GM21723 (cell line): ENCODE measurements at regions not wholly inside any gene's neighbourhood (a gene's known extent, or its start where the extent isn't known, plus 50 kb on each side); places are given as distances from the start of the nearest gene placed in this dataset.

Source experiments
- ATAC-seq: cut with Tn5 transposase; IDR thresholded peaks from one replicate; pipeline ENCODE4 v1.9.1; 2021; ENCODE audit warnings: mild to moderate bottlenecking, moderate library complexity; ENCODE audit not compliant: unreplicated experiment

DNA sequence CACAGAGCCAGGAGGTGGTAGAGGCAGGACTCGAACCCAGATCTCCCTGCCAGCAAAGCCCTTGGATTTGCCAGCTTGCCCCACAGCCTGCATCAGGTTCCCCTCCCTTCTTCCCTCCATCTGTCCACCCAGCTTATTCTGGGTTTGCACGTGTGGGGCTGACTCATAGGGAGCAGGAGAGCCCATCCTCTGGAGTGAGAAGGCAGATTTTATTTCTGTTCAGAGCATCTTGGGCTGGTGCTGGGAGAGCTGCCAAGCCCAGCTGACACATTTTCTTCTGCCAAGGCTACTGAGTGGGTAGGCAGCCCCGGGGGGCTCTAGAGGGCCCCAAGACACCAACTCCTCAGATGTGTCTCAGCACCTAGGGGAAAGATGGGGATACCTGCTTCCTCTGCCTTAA is 106.3 kb upstream of the CRHR1 start:
- no peak for ATAC-seq

DNA sequence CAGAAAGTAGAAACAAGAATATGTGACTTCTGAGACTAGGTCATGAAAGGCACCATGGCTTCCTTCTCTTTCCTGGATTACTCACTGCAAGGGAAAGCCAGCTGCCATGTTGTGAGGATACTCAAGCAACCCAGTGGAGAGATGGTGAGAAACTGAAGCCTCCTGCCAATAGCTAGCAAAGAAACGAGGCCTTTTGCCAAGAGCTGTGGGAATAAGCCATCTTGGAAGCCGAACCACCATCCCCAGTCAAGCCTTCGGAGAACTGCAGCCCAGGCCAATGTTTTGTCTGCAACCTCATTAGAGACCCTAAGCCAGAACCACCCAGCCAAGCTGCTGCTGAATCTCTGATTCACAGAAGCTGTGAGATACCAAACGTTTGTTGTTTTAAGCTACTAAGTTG is 104.7 kb upstream of the CRHR1 start:
- no peak for ATAC-seq

DNA sequence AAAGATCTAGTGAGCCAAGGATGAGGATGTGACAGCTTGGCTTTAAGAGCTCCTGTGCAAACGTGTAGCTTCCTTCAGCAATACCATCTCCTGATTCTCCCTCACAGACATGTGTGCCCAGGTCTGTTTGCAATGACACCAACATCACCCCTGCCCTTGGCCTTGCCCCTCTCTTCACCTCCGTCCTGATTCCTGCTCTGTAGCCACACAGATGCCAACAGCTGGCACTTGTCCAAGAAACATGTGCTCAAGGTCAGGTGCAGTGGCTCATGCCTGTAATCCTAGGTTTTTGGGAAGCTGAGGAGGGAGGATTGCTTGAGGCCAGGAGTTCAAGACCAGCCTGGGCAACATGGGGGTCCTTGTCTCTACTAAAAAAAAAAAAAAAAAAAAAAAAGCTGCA is 103.8 kb upstream of the CRHR1 start:
- no peak for ATAC-seq

DNA sequence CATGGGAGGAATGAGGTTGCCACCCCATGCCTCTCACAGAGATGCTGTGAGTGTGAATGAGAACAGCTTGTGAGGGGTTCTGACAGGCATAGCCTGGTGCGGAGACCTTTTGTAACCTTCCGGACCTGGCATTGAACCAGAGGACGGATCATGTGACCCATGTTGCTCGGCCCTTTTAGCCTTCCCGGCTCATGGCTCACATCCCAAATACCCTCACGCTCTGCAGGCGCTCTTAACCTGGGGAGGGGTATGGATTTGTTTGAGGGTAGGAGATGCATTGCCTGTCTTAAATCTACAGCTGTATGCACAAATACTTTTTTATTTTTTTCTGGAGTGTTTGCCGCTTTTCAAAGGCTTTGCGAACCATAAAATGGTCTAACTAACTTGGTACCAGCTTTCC is 102.4 kb upstream of the CRHR1 start:
- no peak for ATAC-seq

DNA sequence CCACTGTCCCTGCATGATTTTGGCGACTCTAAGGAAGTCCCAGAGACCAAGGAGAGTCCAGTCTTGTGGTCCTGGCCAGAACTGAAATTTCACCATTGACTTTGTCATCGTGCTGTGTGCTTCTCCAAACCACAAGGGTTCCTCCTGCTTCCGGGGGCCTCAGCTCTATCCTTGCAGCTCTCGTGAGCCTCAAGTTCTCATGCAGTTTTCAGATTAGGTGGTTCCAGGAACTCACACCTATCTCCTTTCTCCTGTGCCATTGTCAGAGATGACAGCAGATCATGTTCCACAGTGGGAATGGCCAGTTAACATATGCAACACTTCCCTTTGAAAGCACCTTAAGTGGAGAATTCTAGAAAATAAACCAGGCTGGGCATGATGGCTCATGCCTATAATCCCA is 97.9 kb upstream of the CRHR1 start:
- ATAC-seq: no peak

DNA sequence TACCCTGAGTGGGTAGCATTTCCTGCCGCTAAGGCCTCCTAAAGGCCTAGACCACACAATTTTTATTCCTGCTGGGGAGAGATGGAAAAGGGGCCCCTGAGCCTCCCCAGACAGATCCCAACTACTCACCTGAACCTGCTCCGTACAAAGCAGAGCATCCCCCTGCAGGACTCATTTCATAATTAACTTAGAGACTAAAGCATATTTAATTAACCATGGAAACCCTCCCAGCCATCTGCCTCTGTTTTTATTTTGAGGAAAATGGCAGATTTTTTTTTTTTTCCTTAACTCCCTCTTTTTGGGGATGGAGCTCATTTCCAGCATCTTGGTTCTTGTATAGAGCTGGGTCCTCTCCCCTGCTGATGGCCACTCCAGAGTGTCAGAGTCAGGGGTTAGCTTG is 96.5 kb upstream of the CRHR1 start:
- no peak for ATAC-seq

DNA sequence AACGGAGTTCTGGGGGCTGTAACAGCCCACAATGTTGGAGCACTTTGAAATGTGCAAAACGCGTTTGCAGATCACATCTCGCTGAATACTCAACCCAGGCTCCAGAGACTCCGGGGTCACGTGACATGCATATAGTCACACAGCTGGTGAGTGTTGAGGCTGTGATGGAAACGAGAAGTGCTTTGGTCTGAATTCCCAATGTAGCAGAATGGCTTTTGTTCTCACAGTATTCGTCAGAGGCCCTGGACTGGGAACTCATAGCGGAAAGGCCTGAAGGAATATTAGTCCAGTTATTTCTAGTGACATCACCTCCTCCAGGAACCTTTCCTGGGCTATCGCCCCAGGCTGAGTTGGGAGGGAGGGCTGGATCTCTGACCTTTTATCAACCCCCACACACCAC is 95.8 kb upstream of the CRHR1 start:
- no peak for ATAC-seq

DNA sequence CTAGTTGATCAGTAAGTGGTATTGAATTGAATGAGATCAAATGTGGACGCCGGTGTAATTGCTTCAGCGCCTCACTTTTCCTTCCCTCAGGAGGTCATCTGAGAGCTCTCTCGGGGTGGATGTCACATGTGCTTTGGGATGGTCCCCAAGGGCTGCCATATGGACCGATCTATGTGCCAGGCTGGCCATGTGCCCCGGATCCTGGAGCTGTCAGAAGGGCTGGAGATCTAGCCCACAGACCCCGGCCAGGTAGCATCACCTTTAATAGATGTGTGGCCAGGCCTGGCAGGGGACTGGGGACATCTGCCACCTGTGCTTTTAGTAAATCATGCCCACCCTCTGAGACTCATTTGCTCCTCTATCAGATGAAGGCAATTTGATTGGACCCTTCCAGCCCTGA is 95.3 kb upstream of the CRHR1 start:
- no peak for ATAC-seq

DNA sequence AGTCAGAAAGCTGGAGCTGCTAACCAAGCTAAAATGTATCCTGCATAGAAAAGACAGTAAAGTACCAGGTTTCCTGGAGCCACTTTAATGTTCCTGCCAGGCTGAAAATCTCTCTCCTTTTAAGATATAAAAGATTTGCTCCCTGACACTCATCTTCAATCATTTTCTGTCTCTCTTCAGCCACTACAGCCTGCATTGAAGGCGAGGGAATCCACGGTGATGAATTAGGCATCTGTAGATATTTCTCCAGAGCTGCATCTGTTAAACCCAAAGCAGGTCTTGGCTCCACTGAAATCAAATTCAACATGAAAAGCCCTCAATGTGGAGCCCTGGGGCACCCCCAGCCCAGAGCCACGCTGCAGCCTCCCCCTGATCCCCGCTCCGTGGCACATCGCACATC is 94.7 kb upstream of the CRHR1 start:
- ATAC-seq: no peak

DNA sequence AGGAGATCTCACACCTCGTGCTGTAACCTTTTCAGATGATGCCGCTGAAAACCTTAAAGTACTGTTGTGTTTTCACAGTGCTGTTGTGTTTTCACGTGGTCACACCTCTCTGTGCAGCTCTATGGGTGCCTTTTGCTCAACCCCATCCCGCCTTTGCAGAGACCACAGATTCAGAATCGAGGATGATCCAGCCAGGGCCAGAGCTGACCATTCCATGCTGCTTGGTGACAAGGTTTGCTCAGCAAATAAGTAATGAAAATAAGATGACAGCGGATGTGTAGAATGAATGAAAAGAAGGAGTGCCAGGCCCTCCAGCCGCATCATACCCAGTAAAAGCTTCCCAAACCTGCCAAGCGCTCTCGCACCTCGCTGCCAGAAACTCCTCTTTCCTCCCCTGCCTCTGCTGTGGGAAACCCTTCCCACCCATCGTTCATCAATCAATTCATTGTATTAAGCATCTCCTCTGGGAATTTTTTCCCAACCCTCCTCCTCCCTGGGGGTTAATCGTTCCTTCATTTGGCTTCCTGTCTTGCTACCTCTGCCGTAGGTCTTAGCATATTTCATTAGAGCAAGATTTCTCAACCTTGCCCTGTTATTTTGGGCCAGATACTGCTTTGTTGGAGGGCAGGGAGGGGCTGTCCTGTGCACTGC is 93.4 kb upstream of the CRHR1 start:
- ATAC-seq: no peak

DNA sequence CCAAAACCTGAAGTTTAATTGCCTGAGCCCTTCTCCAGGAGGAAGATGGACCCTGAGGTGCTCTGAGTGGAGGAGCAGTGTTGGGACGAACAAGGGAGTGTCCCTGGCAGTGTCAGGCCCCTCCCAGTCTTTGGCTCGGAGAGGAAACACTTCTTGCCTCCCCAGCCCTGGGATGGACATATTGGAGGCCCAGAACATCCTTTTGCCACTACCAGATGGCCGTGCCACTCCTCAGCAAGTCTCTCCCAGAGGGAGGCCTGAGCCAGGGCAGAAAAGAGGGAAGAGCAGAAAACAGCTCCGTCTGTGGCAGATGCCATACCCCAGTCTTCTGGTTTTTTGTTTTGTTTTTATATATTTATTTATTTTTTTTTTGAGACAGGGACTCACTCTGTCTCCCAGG is 91.5 kb upstream of the CRHR1 start:
- ATAC-seq: no peak

DNA sequence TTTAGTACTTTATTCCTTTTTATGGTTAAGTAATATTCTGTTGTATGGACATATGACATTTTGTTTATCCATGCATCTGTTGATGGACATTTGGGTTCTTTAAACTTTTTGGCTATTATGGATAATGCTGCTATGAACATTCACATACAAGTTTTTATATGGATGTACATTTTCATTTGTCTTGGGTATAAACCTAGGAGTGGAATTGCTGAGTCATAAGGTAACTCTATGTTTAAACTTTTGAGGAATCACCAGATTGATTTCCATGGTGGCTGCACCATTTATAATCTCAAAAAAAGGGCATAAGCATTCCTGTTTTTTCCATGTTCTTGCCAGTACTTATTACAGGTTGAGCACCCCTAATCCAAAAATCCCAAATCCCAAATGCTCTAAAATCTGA is 90.3 kb upstream of the CRHR1 start:
- ATAC-seq: no peak

DNA sequence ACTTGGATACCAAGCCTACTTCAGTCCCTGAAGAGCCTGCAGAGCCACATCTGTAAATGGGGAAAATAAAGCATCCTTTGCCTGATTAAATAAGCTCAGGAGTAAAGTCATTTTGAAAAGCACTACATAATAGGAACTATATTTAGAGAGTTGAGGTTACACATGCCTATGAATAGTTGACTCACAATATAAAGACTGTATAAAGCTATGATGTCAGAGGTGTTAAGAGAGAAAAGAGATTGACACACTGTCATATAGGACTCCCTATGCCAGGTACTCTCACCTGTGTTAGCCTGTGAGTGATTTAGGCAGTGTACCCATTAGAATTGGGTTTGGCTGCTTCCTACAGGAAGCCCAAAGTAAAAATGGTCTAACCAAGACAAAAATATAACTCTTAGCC is 87.7 kb upstream of the CRHR1 start:
- ATAC-seq: no peak

DNA sequence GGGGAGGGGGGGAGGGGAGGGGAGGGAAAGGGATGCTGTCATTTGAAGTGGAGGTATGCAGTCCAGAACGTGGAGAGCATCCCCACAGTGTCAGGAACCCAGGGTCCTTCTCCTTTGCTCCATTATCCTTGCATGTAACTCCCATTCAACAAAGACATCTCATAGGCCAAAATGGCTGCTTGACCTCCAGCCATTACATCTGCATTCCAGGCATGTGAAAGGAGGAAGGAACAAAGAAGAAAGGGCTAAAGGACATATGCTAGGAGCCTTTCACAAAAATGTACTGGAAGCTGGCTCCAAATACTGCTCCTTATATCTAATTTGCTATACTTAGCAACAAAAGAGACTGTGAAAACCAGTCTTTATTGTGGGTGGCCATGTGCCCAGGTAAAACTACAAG is 87.0 kb upstream of the CRHR1 start:
- no peak for ATAC-seq

DNA sequence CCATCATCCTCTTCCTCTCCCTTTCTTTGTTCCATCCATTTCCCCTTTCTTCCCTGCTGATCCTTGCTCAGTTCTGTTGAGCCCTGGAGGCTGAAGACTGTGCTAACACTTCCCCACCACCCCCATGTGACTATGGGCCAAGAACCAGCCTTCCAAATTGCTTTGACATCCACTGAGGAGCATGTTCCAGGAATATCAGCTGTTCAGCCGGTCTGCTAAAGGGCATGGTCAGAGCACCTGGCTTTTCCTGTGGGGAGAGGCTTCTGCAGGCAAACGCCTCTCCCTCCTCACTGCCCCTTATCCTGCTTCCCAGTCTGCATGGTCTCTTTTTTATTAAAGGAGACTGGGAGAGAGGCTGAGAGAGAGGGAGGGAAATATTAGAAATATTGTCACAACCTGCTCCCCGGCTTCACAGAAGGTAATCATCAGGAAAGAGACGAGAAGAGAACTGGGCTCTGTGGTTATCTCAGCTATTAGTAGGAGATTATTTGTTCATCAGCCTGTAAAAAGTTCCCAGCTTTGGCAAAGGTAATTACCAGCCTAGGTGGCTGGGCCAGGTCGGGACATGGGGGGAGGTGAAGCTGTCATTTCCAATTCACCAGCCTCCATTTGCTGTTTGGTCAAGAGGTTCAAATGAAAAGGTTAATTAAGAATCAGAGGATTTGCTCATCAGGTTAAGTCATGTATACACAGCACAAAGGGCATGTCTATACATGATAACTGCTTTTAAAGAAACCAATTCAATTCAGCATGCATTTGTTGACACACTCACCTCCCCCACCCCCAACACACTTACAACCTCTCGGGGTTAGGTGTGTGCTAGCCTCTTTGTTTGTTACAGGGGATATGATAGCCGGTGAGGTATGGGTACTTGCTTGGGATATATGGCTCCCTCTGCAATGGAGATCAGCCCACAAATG is 83.7 kb upstream of the CRHR1 start:
- no peak for ATAC-seq

DNA sequence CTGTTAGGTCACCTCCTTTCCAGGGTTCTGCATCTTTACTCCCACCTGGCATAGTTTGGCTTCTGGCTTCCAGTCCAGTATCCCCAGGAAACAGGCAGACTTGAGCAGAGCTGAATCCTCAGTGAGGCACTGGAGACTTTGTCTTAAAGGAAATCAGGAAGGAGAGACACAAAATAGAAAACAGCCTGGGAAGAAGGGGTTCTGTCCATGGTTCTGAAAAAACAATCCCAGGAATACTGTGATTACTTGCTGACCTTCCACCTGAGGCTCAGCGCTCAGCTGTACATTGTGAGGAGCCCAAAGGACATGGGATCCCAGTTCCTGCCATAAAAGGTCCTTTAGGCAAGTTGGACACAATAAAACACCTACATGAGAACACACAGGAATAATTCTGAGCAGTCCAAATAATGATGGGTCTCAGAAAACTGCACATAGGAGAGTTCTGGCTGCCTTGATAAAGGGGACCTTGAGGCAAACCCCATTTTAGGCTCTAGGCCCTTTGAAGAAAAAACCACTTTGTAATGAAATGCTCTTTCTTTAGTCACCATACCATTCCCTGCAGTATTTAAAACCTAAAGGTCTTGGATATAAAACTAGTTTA is 81.4 kb upstream of the CRHR1 start:
- no peak for ATAC-seq

DNA sequence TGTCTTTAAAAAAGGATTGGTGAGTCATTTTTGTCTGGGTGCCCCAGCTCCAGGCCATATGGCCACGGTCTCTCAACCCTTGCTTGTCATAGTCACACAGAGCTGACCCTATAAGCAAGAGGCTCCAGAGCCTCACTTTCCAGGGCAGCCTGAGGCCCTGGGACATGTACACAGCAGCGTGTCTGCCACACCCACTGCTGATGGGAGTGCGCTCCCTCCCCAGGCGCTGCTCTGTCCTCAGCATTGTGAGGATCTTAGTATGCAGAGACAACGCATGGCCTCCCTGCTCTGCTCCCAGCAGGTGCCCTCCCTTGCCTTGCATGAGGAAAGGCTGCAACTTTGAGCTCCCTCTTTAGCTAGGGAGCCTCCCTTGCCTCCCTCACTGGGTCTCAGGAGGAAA is 80.8 kb upstream of the CRHR1 start:
- ATAC-seq: no peak

DNA sequence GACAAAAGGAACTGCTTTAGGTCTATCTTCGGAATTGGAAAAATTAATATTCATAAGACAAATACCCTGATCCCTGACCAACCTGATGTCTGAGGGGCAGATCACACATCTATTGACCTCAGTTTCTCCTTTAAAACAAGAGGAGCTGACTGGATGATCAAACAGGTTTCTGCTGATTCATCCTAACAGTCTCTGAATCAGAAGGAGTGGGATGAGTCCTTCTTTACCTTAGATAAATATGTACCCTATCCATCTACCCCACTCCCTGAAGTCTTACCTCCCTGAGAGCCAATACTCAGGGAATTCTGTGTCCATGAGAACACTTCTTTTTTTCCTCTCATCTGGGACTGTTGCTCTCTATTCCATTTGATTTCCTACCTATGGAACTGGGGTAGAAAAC is 80.3 kb upstream of the CRHR1 start:
- no peak for ATAC-seq

DNA sequence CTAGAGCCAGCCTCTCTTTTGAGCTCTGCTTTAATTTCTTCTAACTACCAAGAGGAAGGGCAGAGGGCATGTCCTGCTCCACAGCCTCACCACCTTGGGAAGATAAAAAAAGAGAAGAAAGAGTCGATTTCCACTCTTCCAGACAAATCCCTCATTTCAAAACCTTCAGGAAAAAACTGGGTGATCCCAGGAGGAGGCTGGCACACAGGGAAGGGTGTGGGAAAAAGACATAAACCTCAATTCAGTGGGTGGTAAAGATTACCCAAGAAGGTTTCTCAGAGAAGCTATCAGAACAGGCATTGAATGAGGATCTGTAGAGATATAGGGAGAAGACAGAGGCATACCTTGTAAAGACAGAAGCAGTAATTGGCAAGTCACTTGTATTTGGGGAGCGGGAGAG is 79.9 kb upstream of the CRHR1 start:
- no peak for ATAC-seq

DNA sequence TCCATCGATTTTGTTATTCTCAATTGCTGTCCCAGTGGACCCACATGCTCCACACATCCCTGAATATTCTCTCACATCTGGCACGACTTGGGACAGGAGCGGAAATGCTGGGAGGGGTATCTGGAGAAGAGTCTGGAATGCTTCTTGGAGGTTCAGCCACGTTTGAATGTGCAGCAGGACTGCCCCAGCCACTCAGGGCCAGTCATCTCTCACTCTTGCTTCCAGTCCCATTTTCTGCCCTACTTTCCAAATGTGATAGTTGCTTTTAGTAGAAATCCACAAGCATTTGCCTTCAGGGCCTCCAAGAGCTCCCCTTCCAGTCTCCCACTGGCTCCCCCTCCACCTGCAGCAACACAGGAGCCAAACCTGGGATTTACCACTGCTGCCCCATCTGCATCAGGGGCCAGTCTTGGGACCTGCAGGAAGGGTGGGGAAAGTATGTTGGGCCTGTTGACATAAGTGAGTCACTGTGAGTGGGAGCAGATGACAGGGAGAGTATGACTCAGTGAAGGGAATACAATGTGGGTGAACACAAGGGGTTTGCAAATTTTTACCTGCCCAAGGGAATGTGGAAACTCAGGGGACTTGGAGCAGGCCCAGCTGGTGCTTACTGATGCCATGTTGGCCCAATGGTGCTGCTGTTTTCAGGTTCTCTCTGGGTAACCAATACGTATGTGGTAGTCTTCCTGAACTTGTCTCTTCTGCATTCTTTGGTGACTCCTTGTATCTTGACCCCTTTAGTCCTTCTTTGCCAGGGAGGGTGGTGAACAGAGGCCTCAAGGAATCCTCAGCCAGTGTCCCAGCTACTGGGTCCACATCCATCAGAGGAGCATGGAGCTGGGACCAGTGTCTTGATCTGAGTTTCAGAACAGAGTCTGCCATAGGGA is 78.8 kb upstream of the CRHR1 start:
- ATAC-seq: no peak

DNA sequence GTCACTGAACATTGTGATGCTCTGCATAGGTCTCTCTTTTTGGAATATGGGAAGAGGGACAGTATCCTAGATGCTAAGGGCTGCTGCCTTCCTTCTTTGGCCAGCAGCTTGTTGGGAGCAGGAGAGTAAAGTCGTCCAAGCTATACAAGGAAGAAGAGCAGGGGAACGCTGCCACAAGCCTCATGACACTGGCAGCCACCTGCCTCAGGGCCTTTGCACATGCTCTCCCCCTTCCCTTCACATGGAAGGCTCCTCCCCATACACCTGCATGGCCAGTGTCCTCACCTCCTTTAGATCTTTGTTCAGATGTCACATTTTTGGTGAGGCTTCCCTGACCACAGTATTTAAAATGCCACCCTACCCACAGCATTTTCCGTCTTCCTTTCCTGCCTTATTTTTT is 78.1 kb upstream of the CRHR1 start:
- ATAC-seq: no peak
